Right lobe of liver (tissue), 6 donors: ENCODE measurements at regions not wholly inside any gene's neighbourhood (a gene's known extent, or its start where the extent isn't known, plus 50 kb on each side); places are given as distances from the start of the nearest gene placed in this dataset.

Source experiments
- ATAC-seq, 4 donors: fragments of 200-7000 bp; cut with Tn5 transposase; one replicate each; pipeline ENCODE4 v1.9.1; 2020; ENCODE audit warnings: mild to moderate bottlenecking in 4 of 4, moderate library complexity in 4 of 4
- DNase-seq, 3 donors: peaks; one replicate each; pipeline ENCODE4 v3.0.0-alpha.2; 2020
- H3K27ac ChIP-seq, 3 donors: fragments of 200-600 bp; one replicate each; pipeline ENCODE4 v1.8.0; 2022
- H3K27me3 ChIP-seq, 2 donors: fragments of 200-600 bp; one replicate each; pipeline ENCODE4 v1.8.0; 2022
- H3K36me3 ChIP-seq, 4 donors: fragments of 200-600 bp; sonication (generic) in 1 of 4; one replicate each; pipeline versions ENCODE4 v1.5.1 to v1.8.0; 2017 to 2022; ENCODE audit warnings: control low read depth in 1 of 4
- H3K4me1 ChIP-seq, 4 donors: fragments of 200-600 bp; sonication (generic) in 1 of 4; one replicate each; pipeline versions ENCODE4 v1.5.1 to v1.8.0; 2017 to 2022; ENCODE audit warnings: control low read depth in 1 of 4
- H3K4me3 ChIP-seq, 3 donors: fragments of 200-600 bp; one replicate each; pipeline ENCODE4 v1.8.0; 2022
- H3K9me3 ChIP-seq, 4 donors: fragments of 200-600 bp; sonication (generic) in 1 of 4; one replicate each; pipeline versions ENCODE4 v1.5.1 to v1.8.0; 2017 to 2022; ENCODE audit warnings: control low read depth in 1 of 4
- CTCF ChIP-seq, 4 donors: fragments of 200-600 bp in 3 of 4; fragments of 450-650 bp in 1 of 4; IDR thresholded peaks; one replicate each; pipeline versions ENCODE4 v1.5.1 to v1.8.0; 2016 to 2022; ENCODE audit warnings: antibody characterized with exemption in 4 of 4, mild to moderate bottlenecking in 2 of 4
- POLR2A ChIP-seq: fragments of 450-650 bp; IDR thresholded peaks from one replicate; pipeline ENCODE4 v1.6.1; 2017; ENCODE audit warnings: antibody characterized with exemption, mild to moderate bottlenecking
- WGBS: methylation state at CpG from one replicate; pipeline ENCODE4 v1.1.6; 2018; ENCODE audit warnings: low coverage, low lambda C conversion rate; ENCODE audit not compliant: insufficient coverage; ENCODE audit errors: missing lambda C conversion rate; 5-methylcytosine and 5-hydroxymethylcytosine counted together
- intact Hi-C, 2 donors: fragments of 100-400 bp; cut with DNase I; formaldehyde crosslinking; loops; one replicate each; pipeline versions ENCODE4 v1.11.2 to v1.14.1; 2022
- donor health status: DM: no; HTN: yes; CAD: no.
- donor health status: DM: no; HTN: no; CAD: no.
- donor health status: DM: no; HTN: no; CAD: no.
- donor health status: DM: no; HTN: yes; CAD: no.
- donor health status: DM: no; HTN: yes; CAD: no.

GRCh38 chr20:24877652-24878051 lies 71.4 kb upstream of the CST7 start:
- no peak overlapping the region for H3K4me3 ChIP-seq
- H3K27me3 ChIP-seq, result no peaks in the 10 kb centered on the region
- DNase-seq, result no peak
- H3K36me3 ChIP-seq, result no peaks in the 10 kb centered on the region
- no peak for ATAC-seq
- no peaks in the 10 kb centered on the region for H3K4me1 ChIP-seq
- no peak for TF ChIP-seq CTCF (IDR thresholded peaks at IDR 0.05)
- no peak for TF ChIP-seq POLR2A
- intact Hi-C loops, result no loop called here
- WGBS, result 90% methylated on average over 1 of the region's 1 CpG
- no peak overlapping the region for H3K27ac ChIP-seq
- H3K9me3 ChIP-seq, result no peaks in the 10 kb centered on the region

- 50% methylated on average over 3 of the region's 6 CpGs for WGBS
Measured at GRCh38 chr20:24878657-24879056, 70.4 kb upstream of the CST7 start.

GRCh38 chr20:24879875-24880274 lies 69.2 kb upstream of the CST7 start:
- Histone ChIP-seq H3K4me3 (no peak overlapping the region), H3K4me1 (no peaks in the 10 kb centered on the region), H3K36me3 (no peaks in the 10 kb centered on the region), H3K27me3 (no peaks in the 10 kb centered on the region), H3K27ac (no peak overlapping the region), H3K9me3 (no peaks in the 10 kb centered on the region)
- TF ChIP-seq POLR2A (no peak), CTCF (IDR thresholded peaks at IDR 0.05) (no peak)
- ATAC-seq (no peak), DNase-seq (no peak)
- intact Hi-C loops, result no loop called here
- 25% methylated on average over 1 of the region's 6 CpGs for WGBS

More at GRCh38 chr20:24878657-24879056, 70.4 kb upstream of the CST7 start:
- Histone ChIP-seq H3K4me1 (no peaks in the 10 kb centered on the region), H3K27me3 (no peaks in the 10 kb centered on the region), H3K4me3 (no peak overlapping the region), H3K27ac (no peak overlapping the region), H3K36me3 (no peaks in the 10 kb centered on the region), H3K9me3 (no peaks in the 10 kb centered on the region)
- DNase-seq (no peak), ATAC-seq (no peak)
- TF ChIP-seq POLR2A (no peak), CTCF (IDR thresholded peaks at IDR 0.05) (no peak)
- intact Hi-C loops, result no loop called here

GRCh38 chr20:24880356-24880755 lies 68.7 kb upstream of the CST7 start:
- intact Hi-C loops, result no loop called here
- DNase-seq (no peak), ATAC-seq (no peak)
- Histone ChIP-seq H3K4me3 (no peak overlapping the region), H3K27ac (no peak overlapping the region), H3K9me3 (no peaks in the 10 kb centered on the region), H3K27me3 (no peaks in the 10 kb centered on the region), H3K36me3 (no peaks in the 10 kb centered on the region), H3K4me1 (no peaks in the 10 kb centered on the region)
- TF ChIP-seq CTCF (IDR thresholded peaks at IDR 0.05) (no peak), POLR2A (no peak)
- WGBS, result 24% methylated on average over 3 of the region's 3 CpGs

- TF ChIP-seq POLR2A (no peak), CTCF (IDR thresholded peaks at IDR 0.05) (no peak)
- no peaks in the 10 kb centered on the region for H3K4me1 ChIP-seq
- WGBS, result 81% methylated on average over 6 of the region's 9 CpGs
- intact Hi-C loops, result no loop called here
- DNase-seq (no peak), ATAC-seq (no peak)
- H3K27ac ChIP-seq, result no peak overlapping the region
- H3K36me3 ChIP-seq, result no peaks in the 10 kb centered on the region
- H3K9me3 ChIP-seq, result no peaks in the 10 kb centered on the region
- no peak overlapping the region for H3K4me3 ChIP-seq
- H3K27me3 ChIP-seq, result no peaks in the 10 kb centered on the region
Measured at GRCh38 chr20:24890286-24890685, 58.8 kb upstream of the CST7 start.
